Immature natural killer cell (primary cell): ENCODE measurements at regions not wholly inside any gene's neighbourhood (a gene's known extent, or its start where the extent isn't known, plus 50 kb on each side); places are given as distances from the start of the nearest gene placed in this dataset.

Experiments
- DNase-seq, 3 donors: peaks; one replicate each; pipeline ENCODE4 v3.0.0; 2022; ENCODE audit warnings: mixed read lengths in 1 of 3
- H3K27ac Mint-ChIP-seq, 6 donors: one replicate each; pipeline ENCODE4 v1.8.0; 2020; ENCODE audit warnings: mixed read lengths in 6 of 6, mild to moderate bottlenecking in 5 of 6, inconsistent platforms in 4 of 6, moderate library complexity in 3 of 6
- H3K27me3 Mint-ChIP-seq, 3 donors: one replicate each; pipeline ENCODE4 v1.8.0; 2020 to 2021; ENCODE audit warnings: low read depth in 3 of 3, mild to moderate bottlenecking in 3 of 3, mixed read lengths in 3 of 3, moderate library complexity in 3 of 3, inconsistent platforms in 1 of 3
- H3K36me3 Mint-ChIP-seq, 3 donors: one replicate each; pipeline ENCODE4 v1.8.0; 2020; ENCODE audit warnings: mixed read lengths in 3 of 3, inconsistent platforms in 2 of 3, mild to moderate bottlenecking in 2 of 3
- H3K4me1 Mint-ChIP-seq, 2 donors: one replicate each; pipeline ENCODE4 v1.8.0; 2020; ENCODE audit warnings: inconsistent platforms in 2 of 2, mild to moderate bottlenecking in 2 of 2, mixed read lengths in 2 of 2, moderate library complexity in 1 of 2
- H3K4me3 Mint-ChIP-seq, 5 donors: one replicate each; pipeline ENCODE4 v1.8.0; 2020; ENCODE audit warnings: mild to moderate bottlenecking in 5 of 5, mixed read lengths in 5 of 5, inconsistent platforms in 3 of 5, moderate library complexity in 3 of 5
- H3K9me3 Mint-ChIP-seq, 6 donors: one replicate each; pipeline ENCODE4 v1.8.0; 2020; ENCODE audit warnings: mild to moderate bottlenecking in 6 of 6, mixed read lengths in 6 of 6, inconsistent platforms in 4 of 6, moderate library complexity in 3 of 6

DNA sequence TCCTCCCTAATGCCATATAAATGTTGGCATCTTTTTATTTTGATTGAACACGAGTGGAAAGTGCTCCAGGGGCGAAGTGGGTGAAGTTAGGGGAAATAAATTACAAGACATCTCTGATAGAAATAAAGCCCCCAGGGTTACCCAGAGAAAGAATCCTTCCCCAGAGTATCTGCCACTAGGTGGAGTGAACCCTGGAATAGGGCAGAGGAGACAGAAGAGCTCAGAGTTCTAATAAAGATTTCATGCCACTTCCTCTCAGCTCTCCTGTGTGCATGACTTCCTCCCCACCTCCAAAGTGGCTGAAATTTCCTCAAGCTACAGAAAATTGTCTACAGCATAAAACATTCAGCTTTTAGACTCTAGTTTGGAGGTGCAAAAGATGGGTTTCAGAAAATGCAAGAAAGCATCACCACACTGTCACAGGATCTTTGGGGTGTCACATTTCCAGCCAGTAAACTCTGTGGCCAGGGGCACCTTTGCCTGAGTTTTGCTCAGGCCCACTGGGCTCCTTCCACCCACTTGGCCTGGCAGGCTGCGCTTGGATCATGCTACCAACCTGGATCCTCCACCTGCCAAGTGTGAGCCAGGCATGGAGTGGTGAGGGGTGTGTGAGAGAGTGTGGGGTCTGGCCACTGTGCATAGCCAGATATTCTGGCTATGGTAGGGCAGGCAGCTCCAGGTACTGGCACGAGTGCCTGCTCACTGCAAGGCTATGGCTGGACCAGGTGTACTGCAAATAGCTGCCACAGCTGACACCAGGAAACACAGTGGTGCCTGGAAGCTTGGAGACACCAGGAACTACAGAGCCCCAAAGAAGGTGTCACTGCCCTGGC lies 208.8 kb upstream of the USP25 start:
- H3K4me1 Mint-ChIP-seq = peaks cover 14 to 26% of the 10 kb centered on the region in 2 donors
- DNase-seq = peak in 1 of 3 donors; percentile 7
- H3K9me3 Mint-ChIP-seq = no peaks in the 10 kb centered on the region
- peaks cover 0 to 6% (median 0%) of the 10 kb centered on the region in 3 donors for H3K36me3 Mint-ChIP-seq
- peak overlapping the region in 5 of 6 donors; percentile 28 to 79 (median 51) for H3K27ac Mint-ChIP-seq
- peaks cover 0 to 2% (median 2%) of the 10 kb centered on the region in 3 donors for H3K27me3 Mint-ChIP-seq
- H3K4me3 Mint-ChIP-seq = no peak overlapping the region

DNA sequence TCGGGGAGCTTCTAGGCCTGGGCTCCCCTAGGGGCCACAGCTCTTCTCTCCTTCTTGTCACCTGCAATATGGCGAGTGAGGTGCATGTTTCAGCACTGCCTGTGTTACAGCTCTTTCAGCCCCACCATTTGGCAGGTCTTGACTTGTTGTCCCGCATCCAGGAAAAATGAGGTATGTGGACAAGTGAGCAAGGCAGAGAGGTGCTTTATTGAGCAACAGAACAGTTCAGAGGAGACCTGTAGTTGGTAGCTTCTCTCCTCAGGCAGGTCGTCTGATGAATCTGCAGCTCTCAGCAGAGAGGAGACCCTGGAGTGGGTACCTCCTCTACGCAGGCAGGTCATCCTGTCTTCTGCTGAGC lies 208.2 kb upstream of the USP25 start:
- Mint-ChIP-seq H3K9me3 (no peaks in the 10 kb centered on the region), H3K4me3 (no peak overlapping the region), H3K36me3 (peaks cover 0 to 6% (median 0%) of the 10 kb centered on the region in 3 donors), H3K27me3 (peaks cover 0 to 2% (median 2%) of the 10 kb centered on the region in 3 donors), H3K4me1 (peaks cover 20 to 31% of the 10 kb centered on the region in 2 donors), H3K27ac (no peak overlapping the region)
- no peak for DNase-seq

DNA sequence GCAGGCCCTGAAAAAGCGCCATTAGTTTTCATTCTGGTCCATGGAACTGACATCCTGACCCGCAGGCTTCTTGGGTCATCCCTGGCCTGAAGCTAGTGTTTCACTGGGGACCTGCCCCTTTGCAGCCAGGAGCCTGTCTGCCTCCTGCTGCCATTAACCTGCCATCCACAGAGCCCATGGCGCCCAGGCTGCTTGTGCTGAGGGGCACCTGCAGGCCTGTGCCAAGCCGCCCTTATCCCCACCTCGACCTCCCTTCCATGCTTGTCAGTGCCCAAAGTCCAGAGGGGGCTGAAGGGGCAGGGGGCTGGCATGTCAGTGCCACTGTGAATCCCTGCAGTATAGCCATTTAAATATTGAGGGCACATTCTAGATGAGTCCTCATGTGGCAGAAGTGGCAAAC lies 207.6 kb upstream of the USP25 start:
- no peak overlapping the region for H3K4me3 Mint-ChIP-seq

DNA sequence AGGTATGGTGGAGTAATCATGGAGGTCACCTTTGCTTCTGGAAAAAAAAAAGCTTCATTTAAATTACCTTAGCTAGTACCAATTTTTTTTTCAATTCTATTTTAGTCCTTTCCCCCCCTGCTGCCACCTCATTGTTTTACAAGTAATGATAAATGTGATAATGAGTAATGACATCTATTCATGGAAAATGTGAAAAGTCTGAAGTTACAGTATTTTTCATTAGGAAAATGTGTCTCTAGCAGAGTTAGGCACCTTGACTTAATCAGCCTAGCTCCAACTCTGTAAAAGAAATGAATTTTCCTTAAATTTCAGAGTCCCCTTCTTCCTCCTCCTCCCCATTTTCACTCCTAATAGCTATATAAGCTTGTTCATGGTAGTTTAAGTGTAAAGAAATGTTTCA lies 204.9 kb upstream of the USP25 start:
- DNase-seq = no peak
- Mint-ChIP-seq H3K27me3 (peaks cover under 1 to 2% (median 2%) of the 10 kb centered on the region in 3 donors), H3K4me3 (no peak overlapping the region), H3K4me1 (peaks cover 24 to 30% of the 10 kb centered on the region in 2 donors), H3K9me3 (peaks cover 0 to 1% (median 0%) of the 10 kb centered on the region in 6 donors), H3K36me3 (peaks cover 0 to 6% (median 0%) of the 10 kb centered on the region in 3 donors), H3K27ac (no peak overlapping the region)

More for the DNA sequence above, 207.6 kb upstream of the USP25 start:
- Mint-ChIP-seq H3K27ac (no peak overlapping the region), H3K36me3 (peaks cover 0 to 6% (median 0%) of the 10 kb centered on the region in 3 donors), H3K9me3 (no peaks in the 10 kb centered on the region), H3K27me3 (peaks cover 0 to 2% (median 2%) of the 10 kb centered on the region in 3 donors), H3K4me1 (peaks cover 24 to 37% of the 10 kb centered on the region in 2 donors)
- DNase-seq = no peak

DNA sequence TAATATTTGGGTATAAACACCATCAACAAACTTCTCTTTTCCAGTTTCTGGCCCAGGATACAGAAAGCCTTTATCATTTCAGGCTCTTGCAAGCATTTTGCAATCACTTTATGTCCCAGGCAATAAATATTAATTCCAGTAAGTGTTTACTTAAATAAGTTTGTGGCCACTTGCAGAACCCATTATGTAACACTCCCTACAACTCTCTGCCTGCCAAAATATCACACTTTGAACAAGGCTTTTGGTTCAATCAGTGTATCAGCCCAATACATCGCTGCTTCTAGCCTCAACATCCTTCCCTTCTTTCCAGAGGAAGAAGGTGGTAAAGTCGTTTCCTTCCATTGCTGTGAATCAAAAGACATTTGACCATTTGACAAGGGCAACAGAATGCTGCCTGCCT lies 203.0 kb upstream of the USP25 start:
- peak overlapping the region in 3 of 5 donors; percentile 5 to 11 (median 7) for H3K4me3 Mint-ChIP-seq
- H3K27me3 Mint-ChIP-seq = peaks cover 2 to 3% (median 3%) of the 10 kb centered on the region in 3 donors
- H3K36me3 Mint-ChIP-seq = peaks cover 0 to 9% (median 0%) of the 10 kb centered on the region in 3 donors
- peaks cover 12 to 15% of the 10 kb centered on the region in 2 donors for H3K4me1 Mint-ChIP-seq
- peaks cover 0 to 4% (median 0%) of the 10 kb centered on the region in 6 donors for H3K9me3 Mint-ChIP-seq
- DNase-seq = no peak
- peak overlapping the region in 1 of 6 donors; percentile 37 for H3K27ac Mint-ChIP-seq

DNA sequence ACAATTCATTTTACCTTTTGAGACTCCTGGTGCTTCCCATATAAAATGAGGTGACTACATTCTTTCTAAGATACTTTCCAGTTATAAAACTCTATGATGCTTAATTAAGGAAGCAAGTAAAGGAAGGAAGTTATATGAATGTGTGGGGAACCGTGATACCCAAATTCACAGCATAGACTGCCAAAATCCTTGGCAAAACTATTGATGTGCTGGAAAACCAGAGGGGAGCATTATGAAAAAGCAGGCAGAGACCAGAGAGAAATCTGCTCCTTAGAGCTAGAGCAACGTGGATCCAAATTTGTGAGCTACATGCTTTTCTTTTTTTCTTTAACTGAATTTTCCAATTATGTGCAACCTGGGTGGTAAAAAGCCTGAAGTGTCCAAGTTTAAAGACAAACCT lies 201.4 kb upstream of the USP25 start:
- peaks cover 0 to 4% (median 0%) of the 10 kb centered on the region in 6 donors for H3K9me3 Mint-ChIP-seq
- H3K4me3 Mint-ChIP-seq = no peak overlapping the region
- peaks cover 0 to 9% (median 0%) of the 10 kb centered on the region in 3 donors for H3K36me3 Mint-ChIP-seq
- peaks cover 2 to 3% (median 3%) of the 10 kb centered on the region in 3 donors for H3K27me3 Mint-ChIP-seq
- no peak overlapping the region for H3K27ac Mint-ChIP-seq
- DNase-seq = no peak
- H3K4me1 Mint-ChIP-seq = peaks cover 12 to 15% of the 10 kb centered on the region in 2 donors

DNA sequence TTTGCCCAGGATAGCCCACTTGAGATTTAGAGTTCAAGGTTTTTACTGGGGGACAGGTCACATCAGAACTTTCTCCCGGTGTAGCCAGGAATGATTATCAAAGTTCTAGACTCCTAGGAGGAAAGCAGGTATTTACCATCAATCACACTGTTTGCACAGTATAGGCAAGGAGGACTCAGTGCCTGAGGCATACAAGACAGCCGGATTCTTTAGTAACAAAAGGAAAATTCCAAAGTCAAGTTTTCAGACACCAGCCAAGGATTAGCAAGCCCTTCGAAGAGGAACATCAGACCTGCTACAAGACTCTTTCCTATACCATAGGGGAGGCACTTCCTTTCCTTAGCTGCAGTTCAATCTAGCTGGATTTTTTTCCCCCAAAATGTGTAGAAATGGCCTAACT lies 197.8 kb upstream of the USP25 start:
- Mint-ChIP-seq H3K9me3 (peaks cover 0 to 4% (median 0%) of the 10 kb centered on the region in 6 donors), H3K36me3 (peaks cover 0 to 3% (median 0%) of the 10 kb centered on the region in 3 donors), H3K27ac (no peak overlapping the region), H3K4me3 (no peak overlapping the region), H3K27me3 (peaks cover 0 to 3% (median 3%) of the 10 kb centered on the region in 3 donors), H3K4me1 (peaks cover 10 to 21% of the 10 kb centered on the region in 2 donors)
- DNase-seq = no peak

DNA sequence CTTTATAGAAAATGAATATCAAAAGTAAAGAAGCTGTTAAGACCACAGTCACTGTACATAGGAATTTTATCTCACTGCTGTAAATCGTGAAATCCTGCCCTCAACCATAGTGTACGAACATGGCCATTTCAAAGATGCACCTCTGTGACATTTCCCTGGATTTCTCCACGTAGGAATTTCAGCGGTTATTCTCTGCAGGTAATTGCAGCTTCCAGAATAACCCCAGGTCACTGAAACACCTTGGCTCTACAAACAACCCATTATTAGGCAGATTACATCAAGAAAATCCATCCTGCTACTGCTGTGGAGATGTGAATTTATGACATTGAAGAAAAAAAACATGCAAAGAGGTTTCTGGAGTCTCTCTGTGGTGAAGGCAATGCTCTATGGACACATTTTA lies 196.2 kb upstream of the USP25 start:
- Mint-ChIP-seq H3K27me3 (peaks cover 0 to 3% (median 3%) of the 10 kb centered on the region in 3 donors), H3K9me3 (peaks cover 0 to 4% (median 0%) of the 10 kb centered on the region in 6 donors), H3K27ac (peak overlapping the region in 1 of 6 donors; percentile 22)

DNA sequence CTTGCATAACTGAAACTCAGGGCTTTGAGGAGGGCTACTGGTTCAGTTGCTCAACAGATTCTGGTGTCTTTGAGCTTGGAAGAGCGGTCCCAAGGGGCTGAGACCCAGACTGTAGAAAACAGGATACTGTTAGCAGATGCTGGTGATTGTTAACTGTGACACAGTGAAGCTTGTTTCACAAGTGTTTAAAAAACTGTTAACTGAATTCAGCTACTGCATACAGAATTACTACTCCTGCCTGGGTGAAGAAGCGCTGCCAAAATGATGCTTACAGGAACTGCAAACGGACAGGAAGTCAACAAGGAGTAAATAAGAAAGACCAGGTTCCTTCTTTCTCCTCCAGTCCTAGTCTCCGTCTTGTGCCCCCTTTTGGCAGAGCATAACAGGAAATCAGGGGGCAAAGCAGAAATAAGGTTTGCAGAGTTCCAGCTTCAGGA lies 195.3 kb upstream of the USP25 start:
- peak in 1 of 3 donors; percentile 2 for DNase-seq
- H3K4me3 Mint-ChIP-seq = peak overlapping the region in 4 of 5 donors; percentile 30 to 72 (median 46)
- H3K27me3 Mint-ChIP-seq = peaks cover 0 to 5% (median 3%) of the 10 kb centered on the region in 3 donors
- peak overlapping the region in 4 of 6 donors; percentile 0 to 22 (median 12) for H3K27ac Mint-ChIP-seq
- peaks cover 0 to 4% (median 0%) of the 10 kb centered on the region in 6 donors for H3K9me3 Mint-ChIP-seq
- H3K4me1 Mint-ChIP-seq = peaks cover 9 to 23% of the 10 kb centered on the region in 2 donors
- H3K36me3 Mint-ChIP-seq = peaks cover 0 to 3% (median 0%) of the 10 kb centered on the region in 3 donors

More for the DNA sequence above, 196.2 kb upstream of the USP25 start:
- H3K36me3 Mint-ChIP-seq = peaks cover 0 to 3% (median 0%) of the 10 kb centered on the region in 3 donors
- peaks cover 9 to 18% of the 10 kb centered on the region in 2 donors for H3K4me1 Mint-ChIP-seq
- H3K4me3 Mint-ChIP-seq = no peak overlapping the region
- no peak for DNase-seq

DNA sequence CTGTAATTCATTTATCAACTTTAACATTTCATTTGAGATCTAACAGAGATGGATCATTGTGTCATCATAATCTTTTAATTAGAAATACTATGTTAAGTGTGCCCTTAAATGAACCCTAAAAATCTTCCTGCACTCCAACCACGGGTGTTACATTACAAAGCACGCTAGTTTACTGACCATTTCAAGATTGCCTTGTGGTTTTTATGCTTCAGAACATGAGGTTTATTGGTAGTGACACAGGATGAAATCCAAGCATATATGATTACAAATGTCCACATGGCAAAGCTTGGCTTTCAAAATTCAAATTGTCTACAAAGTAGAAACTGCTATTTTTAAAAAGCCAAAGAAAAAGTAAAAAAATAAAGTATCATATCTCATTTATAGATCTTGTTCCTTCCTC lies 190.4 kb upstream of the USP25 start:
- Mint-ChIP-seq H3K4me1 (peaks cover 7 to 19% of the 10 kb centered on the region in 2 donors), H3K4me3 (no peak overlapping the region), H3K36me3 (no peaks in the 10 kb centered on the region), H3K9me3 (peaks cover 0 to 1% (median 0%) of the 10 kb centered on the region in 6 donors), H3K27me3 (peaks cover 0 to 4% (median 1%) of the 10 kb centered on the region in 3 donors), H3K27ac (no peak overlapping the region)
- no peak for DNase-seq

DNA sequence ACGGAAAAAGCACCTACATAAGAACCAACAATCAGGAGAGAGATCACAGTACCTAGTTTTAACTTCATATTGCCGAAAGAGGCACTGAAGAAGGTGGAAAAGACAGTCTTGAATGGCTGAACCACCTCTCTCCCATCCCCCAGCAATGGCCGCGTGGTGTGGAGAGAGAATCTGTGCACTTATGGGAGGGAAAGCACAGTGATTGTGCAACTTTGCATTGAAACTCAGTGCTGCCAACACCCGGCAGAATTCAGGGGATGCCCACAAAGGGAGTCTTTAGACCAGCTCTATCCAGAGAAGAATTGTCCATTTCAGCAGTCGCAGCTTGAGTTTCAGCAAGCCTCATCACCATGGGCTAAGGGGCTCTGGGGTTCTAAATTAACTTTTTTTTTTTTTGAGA lies 186.3 kb upstream of the USP25 start:
- peaks cover 0 to 3% (median 0%) of the 10 kb centered on the region in 6 donors for H3K9me3 Mint-ChIP-seq
- H3K27ac Mint-ChIP-seq = no peak overlapping the region
- peaks cover 2 to 9% of the 10 kb centered on the region in 2 donors for H3K4me1 Mint-ChIP-seq
- H3K36me3 Mint-ChIP-seq = no peaks in the 10 kb centered on the region
- DNase-seq = no peak
- H3K27me3 Mint-ChIP-seq = peaks cover 0 to 22% (median 1%) of the 10 kb centered on the region in 3 donors
- no peak overlapping the region for H3K4me3 Mint-ChIP-seq

DNA sequence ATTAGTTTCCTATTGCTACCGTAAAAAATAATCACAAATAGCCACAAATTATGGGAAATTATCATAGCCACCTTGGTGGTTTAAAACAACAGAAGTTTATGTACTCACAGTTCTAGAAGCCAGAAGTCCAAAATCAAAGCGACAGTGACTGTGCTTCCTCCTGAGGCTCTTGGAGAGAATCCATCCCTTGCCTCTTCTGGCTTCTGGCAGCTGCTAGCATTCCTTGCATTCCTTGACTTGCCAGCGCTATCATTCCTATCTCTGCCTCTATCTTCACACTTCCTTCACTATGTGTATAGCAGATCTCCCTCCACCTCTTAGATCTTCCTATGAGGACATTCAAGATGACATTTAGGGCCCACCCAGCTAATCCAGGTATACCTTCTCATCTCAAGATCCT lies 180.1 kb upstream of the USP25 start:
- no peaks in the 10 kb centered on the region for H3K36me3 Mint-ChIP-seq
- H3K27me3 Mint-ChIP-seq = peaks cover 0 to 15% (median 0%) of the 10 kb centered on the region in 3 donors
- H3K9me3 Mint-ChIP-seq = peaks cover 0 to 3% (median 0%) of the 10 kb centered on the region in 6 donors
- H3K27ac Mint-ChIP-seq = no peak overlapping the region
- DNase-seq = no peak
- H3K4me3 Mint-ChIP-seq = no peak overlapping the region
- peaks cover 0 to 1% of the 10 kb centered on the region in 2 donors for H3K4me1 Mint-ChIP-seq

DNA sequence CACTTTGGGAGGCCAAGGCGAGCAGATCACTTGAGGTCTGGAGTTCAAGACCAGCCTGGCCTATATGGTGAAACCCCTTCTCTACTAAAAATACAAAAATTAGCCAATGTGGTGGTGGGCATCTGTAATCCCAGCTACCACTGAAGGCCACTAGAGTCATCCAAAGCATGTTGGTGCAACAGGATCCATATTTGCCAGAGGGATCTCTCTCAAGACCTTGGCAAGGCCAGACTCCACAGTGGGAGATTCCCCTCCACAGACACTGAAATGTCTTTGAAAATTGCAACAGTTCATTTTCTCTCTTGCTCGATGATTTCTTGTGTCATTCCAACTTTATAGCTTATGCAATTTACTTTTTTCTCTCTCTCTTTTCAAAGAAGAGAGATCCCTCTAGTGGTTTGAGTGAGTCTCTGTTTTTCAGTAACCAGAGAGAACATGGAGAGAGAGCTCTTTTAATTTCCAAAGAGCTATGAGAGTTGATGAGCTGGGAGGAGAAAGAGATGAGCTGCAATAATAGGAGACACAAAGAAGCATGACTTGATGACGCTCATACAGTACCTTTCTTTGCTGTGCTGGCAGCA lies 176.8 kb upstream of the USP25 start:
- peak in 2 of 3 donors; percentile 4 to 7 for DNase-seq
- Mint-ChIP-seq H3K27ac (no peak overlapping the region), H3K9me3 (peaks cover 0 to 2% (median 0%) of the 10 kb centered on the region in 6 donors), H3K36me3 (no peaks in the 10 kb centered on the region), H3K4me3 (no peak overlapping the region), H3K4me1 (peaks cover 0 to 1% of the 10 kb centered on the region in 2 donors), H3K27me3 (peaks cover 0 to 2% (median 0%) of the 10 kb centered on the region in 3 donors)

DNA sequence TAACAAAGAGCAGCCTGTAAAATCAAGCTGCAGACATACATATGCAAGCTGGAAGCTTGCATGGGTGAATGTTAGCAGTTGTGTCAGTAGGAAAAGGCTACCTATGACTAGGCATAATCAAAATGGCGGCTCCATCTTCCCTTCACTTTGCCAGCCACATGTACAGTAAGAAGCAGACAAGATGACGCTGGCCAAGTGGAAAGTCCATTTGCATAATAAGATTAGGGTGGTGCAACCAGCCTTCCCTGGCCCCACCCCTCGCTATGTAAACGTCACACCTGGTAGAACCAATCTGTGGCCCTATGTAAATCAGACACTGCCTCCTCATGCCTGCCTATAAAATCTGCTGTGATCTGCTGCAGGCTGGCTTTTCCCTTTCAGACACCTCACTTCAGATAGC lies 171.9 kb upstream of the USP25 start:
- H3K27ac Mint-ChIP-seq = no peak overlapping the region
- H3K4me3 Mint-ChIP-seq = no peak overlapping the region
- no peak for DNase-seq
- H3K4me1 Mint-ChIP-seq = peaks cover 1 to 10% of the 10 kb centered on the region in 2 donors
- peaks cover 0 to 2% (median 0%) of the 10 kb centered on the region in 6 donors for H3K9me3 Mint-ChIP-seq
- no peaks in the 10 kb centered on the region for H3K36me3 Mint-ChIP-seq
- H3K27me3 Mint-ChIP-seq = peaks cover 0 to 2% (median 2%) of the 10 kb centered on the region in 3 donors
